C4-2B (cell line): ENCODE measurements at regions not wholly inside any gene's neighbourhood (a gene's known extent, or its start where the extent isn't known, plus 50 kb on each side); places are given as distances from the start of the nearest gene placed in this dataset.

Experiments used
- ZFX ChIP-seq: fragments of 450-650 bp; IDR thresholded peaks from 2 replicates; pipeline ENCODE4 v1.6.1; 2017
- TF ChIP-seq, protein P1 (sequence below): fragments of 450-650 bp; conservative IDR thresholded peaks from 2 replicates; pipeline ENCODE4 v1.5.1; 2017; ENCODE audit warnings: mild to moderate bottlenecking

- TF ChIP-seq, protein P1, sequence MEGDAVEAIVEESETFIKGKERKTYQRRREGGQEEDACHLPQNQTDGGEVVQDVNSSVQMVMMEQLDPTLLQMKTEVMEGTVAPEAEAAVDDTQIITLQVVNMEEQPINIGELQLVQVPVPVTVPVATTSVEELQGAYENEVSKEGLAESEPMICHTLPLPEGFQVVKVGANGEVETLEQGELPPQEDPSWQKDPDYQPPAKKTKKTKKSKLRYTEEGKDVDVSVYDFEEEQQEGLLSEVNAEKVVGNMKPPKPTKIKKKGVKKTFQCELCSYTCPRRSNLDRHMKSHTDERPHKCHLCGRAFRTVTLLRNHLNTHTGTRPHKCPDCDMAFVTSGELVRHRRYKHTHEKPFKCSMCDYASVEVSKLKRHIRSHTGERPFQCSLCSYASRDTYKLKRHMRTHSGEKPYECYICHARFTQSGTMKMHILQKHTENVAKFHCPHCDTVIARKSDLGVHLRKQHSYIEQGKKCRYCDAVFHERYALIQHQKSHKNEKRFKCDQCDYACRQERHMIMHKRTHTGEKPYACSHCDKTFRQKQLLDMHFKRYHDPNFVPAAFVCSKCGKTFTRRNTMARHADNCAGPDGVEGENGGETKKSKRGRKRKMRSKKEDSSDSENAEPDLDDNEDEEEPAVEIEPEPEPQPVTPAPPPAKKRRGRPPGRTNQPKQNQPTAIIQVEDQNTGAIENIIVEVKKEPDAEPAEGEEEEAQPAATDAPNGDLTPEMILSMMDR = no peak
- TF ChIP-seq ZFX = no peak
These were observed 112.4 kb upstream of the ZMIZ1 start for GRCh38 chr10:78956391-78956790.
